ENCODE measurements at regions not wholly inside any gene's neighbourhood (a gene's known extent, or its start where the extent isn't known, plus 50 kb on each side); places are given as distances from the start of the nearest gene placed in this dataset.

DNA sequence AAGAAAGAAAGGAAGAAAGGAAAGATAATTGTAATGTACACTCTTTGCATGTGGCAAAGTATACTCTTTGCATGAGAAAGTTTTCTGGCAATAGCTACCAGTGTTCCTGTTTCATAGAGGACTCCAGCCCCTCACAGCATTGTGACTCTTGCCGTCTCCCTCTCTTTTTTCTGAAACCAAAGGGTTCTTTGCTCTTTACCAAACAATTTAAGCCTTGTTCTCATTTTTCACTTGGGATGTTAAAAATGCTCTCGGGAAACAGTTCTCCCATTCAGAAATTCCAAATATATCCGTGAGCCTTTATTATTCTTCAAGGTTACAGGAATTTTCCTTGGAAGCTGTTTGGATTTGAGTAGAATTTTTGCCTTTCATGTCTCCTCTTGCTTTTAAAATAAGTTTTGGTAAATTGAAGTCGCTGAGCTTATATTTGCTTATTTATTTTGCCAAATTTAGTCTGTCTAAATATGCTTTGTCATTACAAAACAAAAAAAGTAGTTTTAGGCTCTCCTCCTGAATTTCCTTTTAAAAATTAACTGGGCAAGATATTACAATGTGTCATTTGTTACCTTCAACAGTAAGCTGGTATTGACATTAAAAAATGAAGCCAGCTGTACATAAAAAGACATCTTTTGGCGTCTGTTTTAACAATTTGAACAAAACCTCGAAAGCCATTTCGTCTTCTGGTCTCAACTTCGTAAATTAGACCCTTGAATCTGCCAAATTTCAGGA is 103.8 kb upstream of the ARMC2 start:
- DNase-seq (ENCODE audit: low read depth in 1 of 2, low spot score in 1 of 2) = no peak
- TF ChIP-seq, protein P1, sequence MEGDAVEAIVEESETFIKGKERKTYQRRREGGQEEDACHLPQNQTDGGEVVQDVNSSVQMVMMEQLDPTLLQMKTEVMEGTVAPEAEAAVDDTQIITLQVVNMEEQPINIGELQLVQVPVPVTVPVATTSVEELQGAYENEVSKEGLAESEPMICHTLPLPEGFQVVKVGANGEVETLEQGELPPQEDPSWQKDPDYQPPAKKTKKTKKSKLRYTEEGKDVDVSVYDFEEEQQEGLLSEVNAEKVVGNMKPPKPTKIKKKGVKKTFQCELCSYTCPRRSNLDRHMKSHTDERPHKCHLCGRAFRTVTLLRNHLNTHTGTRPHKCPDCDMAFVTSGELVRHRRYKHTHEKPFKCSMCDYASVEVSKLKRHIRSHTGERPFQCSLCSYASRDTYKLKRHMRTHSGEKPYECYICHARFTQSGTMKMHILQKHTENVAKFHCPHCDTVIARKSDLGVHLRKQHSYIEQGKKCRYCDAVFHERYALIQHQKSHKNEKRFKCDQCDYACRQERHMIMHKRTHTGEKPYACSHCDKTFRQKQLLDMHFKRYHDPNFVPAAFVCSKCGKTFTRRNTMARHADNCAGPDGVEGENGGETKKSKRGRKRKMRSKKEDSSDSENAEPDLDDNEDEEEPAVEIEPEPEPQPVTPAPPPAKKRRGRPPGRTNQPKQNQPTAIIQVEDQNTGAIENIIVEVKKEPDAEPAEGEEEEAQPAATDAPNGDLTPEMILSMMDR (IDR thresholded peaks at IDR 0.05; ENCODE audit: low read depth, low read length) = no peak
- Histone ChIP-seq H3K36me3 (no peaks in the 10 kb centered on the region), H3K27ac (no peak overlapping the region), H3K4me3 (no peak overlapping the region), H3K9me3 (ENCODE audit: low read depth) (no peaks in the 10 kb centered on the region), H3K27me3 (peaks cover 4% of the 10 kb centered on the region), H3K4me1 (ENCODE audit: low read depth) (peaks cover 9% of the 10 kb centered on the region)

DNA sequence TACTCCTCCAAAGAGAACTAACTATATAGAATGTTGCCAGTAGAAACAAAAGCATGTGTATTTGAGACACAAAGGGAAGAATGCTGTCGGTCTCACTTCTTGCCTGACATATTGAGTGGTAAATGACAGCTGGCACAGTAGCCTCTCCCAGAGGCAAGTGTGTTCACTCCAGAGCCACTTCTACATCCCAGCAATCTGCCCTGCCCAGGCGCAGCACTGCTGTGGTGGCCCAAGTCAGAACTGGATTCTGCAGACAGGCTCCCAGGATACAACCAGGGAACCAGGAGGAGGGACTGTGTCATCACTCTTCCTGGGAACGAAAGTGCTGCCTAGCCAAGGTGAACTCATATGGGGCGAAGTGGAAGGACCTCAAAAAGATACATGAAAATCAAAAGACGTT is 103.2 kb upstream of the ARMC2 start:
- Histone ChIP-seq H3K4me1 (ENCODE audit: low read depth) (peaks cover 9% of the 10 kb centered on the region), H3K4me3 (no peak overlapping the region), H3K36me3 (no peaks in the 10 kb centered on the region), H3K9me3 (ENCODE audit: low read depth) (no peaks in the 10 kb centered on the region), H3K27me3 (peaks cover 6% of the 10 kb centered on the region), H3K27ac (no peak overlapping the region)
- no peak for DNase-seq (ENCODE audit: low read depth in 1 of 2, low spot score in 1 of 2)
- TF ChIP-seq, protein P1 (IDR thresholded peaks at IDR 0.05; ENCODE audit: low read depth, low read length) = no peak

- H3K27me3 ChIP-seq = peaks cover 11% of the 10 kb centered on the region
- TF ChIP-seq, protein P1 (IDR thresholded peaks at IDR 0.05; ENCODE audit: low read depth, low read length) = no peak
- H3K4me1 ChIP-seq (ENCODE audit: low read depth) = peaks cover 9% of the 10 kb centered on the region
- DNase-seq (ENCODE audit: low read depth in 1 of 2, low spot score in 1 of 2) = no peak
- H3K4me3 ChIP-seq = no peak overlapping the region
- no peaks in the 10 kb centered on the region for H3K36me3 ChIP-seq
- H3K27ac ChIP-seq = no peak overlapping the region
- no peaks in the 10 kb centered on the region for H3K9me3 ChIP-seq (ENCODE audit: low read depth)
These were observed 102.4 kb upstream of the ARMC2 start for GRCh38 chr6:108745664-108746336.

- TF ChIP-seq, protein P1 (IDR thresholded peaks at IDR 0.05; ENCODE audit: low read depth, low read length) = no peak
- no peak for DNase-seq (ENCODE audit: low read depth in 1 of 2, low spot score in 1 of 2)
- Histone ChIP-seq H3K27ac (no peak overlapping the region), H3K4me3 (no peak overlapping the region), H3K36me3 (no peaks in the 10 kb centered on the region), H3K27me3 (peaks cover 17% of the 10 kb centered on the region), H3K9me3 (ENCODE audit: low read depth) (no peaks in the 10 kb centered on the region), H3K4me1 (ENCODE audit: low read depth) (peaks cover 6% of the 10 kb centered on the region)
These were observed 101.9 kb upstream of the ARMC2 start for GRCh38 chr6:108746366-108746765.

GRCh38 chr6:108746836-108747575 is 101.2 kb upstream of the ARMC2 start:
- Histone ChIP-seq H3K27me3 (peaks cover 23% of the 10 kb centered on the region), H3K4me3 (no peak overlapping the region), H3K27ac (no peak overlapping the region), H3K36me3 (no peaks in the 10 kb centered on the region), H3K4me1 (ENCODE audit: low read depth) (peaks cover 5% of the 10 kb centered on the region), H3K9me3 (ENCODE audit: low read depth) (no peaks in the 10 kb centered on the region)
- TF ChIP-seq, protein P1 (IDR thresholded peaks at IDR 0.05; ENCODE audit: low read depth, low read length) = no peak
- DNase-seq (ENCODE audit: low read depth in 1 of 2, low spot score in 1 of 2) = no peak

Data from cardiac muscle cell (in vitro differentiated cells and primary cell).